SK-N-MC (cell line): ENCODE measurements at regions not wholly inside any gene's neighbourhood (a gene's known extent, or its start where the extent isn't known, plus 50 kb on each side); places are given as distances from the start of the nearest gene placed in this dataset.

Experiments used
- EZH2 ChIP-seq: fragments of 200-600 bp; sonication (generic); IDR thresholded peaks from one replicate; pipeline ENCODE4 v1.6.1; 2017; ENCODE audit warnings: antibody characterized with exemption
- POLR2AphosphoS5 ChIP-seq: IDR thresholded peaks from 2 replicates; pipeline ENCODE4 v1.6.1; 2012; ENCODE audit warnings: mild to moderate bottlenecking, low read depth, low read length, borderline replicate concordance

DNA sequence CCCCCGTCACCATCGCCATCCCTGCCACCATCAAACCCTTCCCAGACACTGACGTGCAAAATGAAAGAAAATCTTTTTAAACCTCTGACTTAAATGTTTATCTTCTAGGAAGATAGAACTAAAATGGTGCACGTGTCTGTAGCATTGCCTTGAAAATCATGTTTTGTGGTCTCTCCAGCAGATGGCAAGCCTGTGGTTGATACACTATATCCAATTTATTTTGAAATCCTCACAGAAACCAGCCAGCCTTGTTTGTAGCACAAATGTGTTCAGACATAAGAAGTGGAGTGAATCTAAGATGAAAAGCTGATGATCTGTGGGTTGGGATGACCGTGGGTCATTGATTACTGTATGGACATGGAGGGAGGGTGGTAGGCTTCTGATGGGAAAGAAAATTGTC lies 436.2 kb upstream of the SMIM21 start:
- no peak for TF ChIP-seq POLR2AphosphoS5
- no peak for TF ChIP-seq EZH2
